GM19035 (cell line): ENCODE measurements at regions not wholly inside any gene's neighbourhood (a gene's known extent, or its start where the extent isn't known, plus 50 kb on each side); places are given as distances from the start of the nearest gene placed in this dataset.

ENCODE experiments used
- ATAC-seq: cut with Tn5 transposase; IDR thresholded peaks from one replicate; pipeline ENCODE4 v1.9.1; 2021; ENCODE audit not compliant: unreplicated experiment

DNA sequence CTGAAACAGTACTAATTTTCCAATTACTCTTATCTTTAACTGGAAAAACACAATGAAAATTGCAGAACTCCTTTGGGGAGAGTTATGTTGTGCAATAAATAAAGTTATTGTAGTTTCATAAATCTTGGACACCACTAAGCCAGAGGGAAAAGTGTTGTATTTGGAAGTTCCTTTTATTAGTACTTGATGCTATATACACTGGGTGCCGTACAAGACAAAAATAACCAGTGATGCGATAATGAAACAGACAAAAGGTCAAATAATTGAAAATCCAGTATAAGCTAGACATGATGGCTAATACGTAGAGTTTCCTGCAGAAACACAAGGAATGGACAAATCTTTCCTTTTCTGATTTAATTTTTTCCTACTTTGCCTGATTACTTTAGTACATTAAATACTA, 541.1 kb downstream of the ETS1 start:
- ATAC-seq, result no peak

GRCh38 chr11:128045094-128045725, 542.1 kb downstream of the ETS1 start:
- ATAC-seq, result no peak

GRCh38 chr11:128042290-128042751, 545.0 kb downstream of the ETS1 start:
- no peak for ATAC-seq

DNA sequence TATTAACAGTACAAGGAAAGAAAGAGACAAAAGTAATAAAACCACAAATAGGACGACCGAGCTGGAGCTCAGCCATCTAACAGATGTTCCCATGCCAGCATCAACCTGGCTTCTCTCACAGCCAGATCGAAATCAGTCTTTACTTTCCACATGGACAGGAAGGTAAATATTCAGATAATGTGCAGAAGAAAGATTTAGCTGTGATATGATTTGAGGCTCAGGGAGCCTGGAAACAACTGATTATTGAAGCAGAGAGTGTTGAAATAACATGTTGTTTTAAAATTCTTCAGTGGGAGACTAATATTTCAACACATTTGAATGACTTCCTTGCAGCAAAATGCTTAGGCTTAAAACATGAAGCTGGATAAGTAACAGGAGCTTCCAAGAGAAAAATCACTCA, 546.8 kb downstream of the ETS1 start:
- no peak for ATAC-seq

DNA sequence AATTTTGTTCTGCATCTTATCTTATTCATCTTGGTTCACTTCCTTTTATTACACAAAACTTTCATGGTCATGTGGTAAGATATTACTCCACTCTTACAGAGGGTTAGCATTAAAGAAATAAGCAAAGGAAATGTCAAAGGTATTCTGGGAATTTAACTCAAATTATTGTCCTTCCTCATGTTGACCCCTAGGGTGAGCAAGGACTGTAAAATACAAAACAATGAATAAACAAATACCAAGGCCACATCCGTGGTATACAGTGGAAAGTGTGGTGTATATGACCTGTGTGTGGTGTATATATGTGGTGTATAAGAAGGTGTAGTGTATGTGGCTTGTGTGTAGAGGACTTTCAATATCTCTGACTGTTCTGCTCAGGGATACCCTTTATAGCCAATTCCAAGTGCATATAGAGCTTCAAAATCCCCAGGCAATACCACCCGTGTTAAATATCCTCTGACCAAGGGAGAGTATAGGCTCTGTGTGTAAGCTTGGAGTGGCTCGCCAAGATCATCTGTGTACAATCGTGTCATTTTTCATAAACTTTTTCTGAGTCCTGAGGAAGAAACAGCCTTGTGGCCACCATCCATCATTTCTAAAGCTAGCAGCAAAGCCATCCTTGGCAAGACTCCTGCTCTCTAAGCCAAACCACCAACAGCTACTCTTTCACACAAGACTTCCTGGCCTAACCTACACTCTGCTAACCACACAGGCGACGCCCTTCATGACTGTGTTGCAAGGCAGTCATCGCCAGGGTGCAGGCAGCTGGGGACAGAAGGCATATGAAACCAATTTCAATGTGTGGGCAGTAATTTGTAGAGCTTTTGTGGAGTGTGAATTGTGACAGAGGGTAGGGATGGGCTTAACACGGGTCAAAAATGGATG, 548.0 kb downstream of the ETS1 start:
- peak; percentile 83 for ATAC-seq

DNA sequence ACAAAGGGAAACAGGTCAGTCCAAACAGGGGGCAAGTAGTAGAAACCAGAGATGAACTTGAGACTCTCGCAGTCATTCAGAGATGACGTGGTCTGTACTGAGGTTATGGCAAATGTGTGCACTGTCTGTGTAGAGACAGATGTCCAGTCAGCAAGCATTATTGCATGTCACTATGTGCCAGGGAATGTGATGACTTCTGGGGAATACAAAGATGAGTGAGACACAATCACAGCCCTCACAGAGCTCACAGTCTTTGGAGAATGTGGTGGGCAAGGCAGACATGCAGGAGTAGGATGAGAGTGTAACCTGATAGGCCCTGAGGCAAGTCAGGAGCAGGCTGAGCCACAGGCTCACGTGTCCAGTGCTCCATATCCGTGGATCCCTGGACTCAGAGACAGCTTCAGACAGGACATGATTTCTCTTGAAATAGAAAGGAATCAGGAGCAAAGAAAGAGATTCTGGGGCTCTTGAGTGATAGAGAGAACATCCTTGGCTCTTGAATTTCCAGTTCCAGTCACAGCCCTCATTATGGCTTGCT, 550.7 kb downstream of the ETS1 start:
- ATAC-seq, result no peak

DNA sequence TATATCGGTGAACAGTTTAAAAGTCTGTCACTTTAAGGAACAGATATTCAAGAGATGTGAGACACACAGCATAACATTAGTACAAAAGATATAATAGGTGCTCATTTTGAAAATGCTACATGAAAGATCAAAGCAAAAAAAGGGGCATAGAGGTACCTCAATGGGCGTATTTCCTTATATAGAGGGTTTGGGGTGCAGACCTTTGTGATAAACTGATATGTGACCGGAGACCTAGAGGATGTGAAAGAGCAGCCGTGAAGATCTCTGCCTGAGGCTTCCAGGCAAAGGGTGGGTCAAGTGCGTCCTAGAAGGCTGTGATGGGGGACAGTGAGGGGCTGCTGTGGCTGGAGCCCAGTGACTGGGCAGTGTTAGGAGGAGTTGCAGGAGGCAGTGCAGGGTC, 551.4 kb downstream of the ETS1 start:
- ATAC-seq, result no peak

GRCh38 chr11:128031538-128032134, 555.7 kb downstream of the ETS1 start:
- peak; percentile 82 for ATAC-seq

DNA sequence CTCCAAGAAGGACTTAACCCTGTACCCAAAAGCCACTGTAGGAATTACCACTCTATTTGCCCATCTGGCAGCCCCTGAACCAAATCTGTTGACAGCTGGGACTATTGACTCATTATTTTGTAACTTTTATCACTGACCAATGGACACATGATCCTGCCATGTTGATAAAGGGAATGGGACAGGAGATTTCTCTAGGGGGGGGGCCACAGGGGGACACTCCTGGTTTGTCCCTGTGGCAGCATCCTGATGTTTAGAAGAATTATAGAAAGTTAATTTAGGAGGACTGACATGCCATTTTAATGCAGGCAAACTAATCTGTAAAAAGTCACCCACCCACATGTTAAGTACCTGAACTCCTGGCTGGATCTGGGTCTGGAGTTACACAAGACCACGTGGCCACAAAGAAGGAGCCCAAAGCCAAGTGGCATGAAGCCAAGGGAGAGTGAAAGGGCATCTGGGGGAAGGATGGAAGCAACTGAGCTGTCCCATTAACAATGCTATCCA, 558.1 kb downstream of the ETS1 start:
- ATAC-seq, result no peak

GRCh38 chr11:128026596-128026995, 560.8 kb downstream of the ETS1 start:
- no peak for ATAC-seq

- ATAC-seq, result no peak
Observed at GRCh38 chr11:128022761-128023160, 564.6 kb downstream of the ETS1 start.

- ATAC-seq, result peak; percentile 55
Observed at GRCh38 chr11:128022007-128022368, 565.4 kb downstream of the ETS1 start.

GRCh38 chr11:128021349-128022006, 565.9 kb downstream of the ETS1 start:
- no peak for ATAC-seq

DNA sequence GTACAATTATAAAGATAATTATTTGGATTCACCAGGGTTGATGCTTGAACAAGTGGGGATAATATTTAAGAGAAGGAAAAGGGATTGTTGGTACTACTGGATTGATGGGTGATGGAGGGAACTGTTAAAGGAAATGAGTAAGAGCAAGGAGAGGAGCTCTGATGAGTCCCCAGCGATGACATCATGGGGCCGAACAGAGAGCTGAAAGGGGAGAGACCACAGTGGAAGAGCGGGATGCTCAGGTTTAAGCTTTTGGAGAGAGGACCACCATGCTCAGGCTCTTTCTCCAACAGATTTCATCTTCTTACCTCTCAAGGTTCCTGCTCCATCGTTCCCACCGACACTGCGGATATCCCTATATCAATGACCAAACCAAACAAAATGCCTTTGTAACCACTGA, 568.7 kb downstream of the ETS1 start:
- no peak for ATAC-seq

DNA sequence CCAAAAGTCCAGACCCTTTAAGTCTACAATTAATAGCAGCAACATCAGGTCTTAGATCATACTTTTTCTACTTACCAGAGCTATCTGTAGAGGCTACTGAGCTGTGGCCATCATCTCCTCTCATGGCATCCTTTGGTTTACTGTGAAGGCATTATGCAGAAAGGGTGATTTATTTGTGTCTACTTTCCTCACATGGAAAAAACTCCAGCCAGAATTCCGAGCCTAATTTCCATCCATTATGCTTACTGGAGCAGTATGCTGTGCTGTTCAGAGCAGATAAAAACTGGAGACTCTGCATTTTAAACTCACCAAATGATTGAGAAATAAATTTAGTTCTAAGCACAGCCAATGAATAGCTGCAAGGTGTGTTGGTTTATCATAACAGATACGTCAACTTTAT, 581.8 kb downstream of the ETS1 start:
- ATAC-seq, result no peak

DNA sequence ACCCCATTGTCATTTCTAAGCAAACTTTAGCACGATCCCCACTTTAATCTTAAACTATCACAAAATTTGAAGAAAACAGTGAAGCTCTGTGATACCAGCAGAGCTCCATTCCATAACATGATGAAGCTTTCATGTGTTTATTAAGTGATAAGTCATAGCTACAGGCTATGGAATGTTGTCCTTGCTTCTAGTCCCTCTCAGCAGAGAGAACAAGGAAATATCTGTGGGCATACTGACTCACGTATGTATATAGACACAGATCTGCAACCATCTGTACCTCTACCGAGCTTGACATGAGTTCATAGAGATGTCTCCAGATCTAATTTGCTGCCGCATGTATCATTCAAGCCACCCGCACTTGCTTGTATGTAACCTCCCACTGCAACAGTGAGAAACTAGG, 588.9 kb downstream of the ETS1 start:
- ATAC-seq, result no peak

DNA sequence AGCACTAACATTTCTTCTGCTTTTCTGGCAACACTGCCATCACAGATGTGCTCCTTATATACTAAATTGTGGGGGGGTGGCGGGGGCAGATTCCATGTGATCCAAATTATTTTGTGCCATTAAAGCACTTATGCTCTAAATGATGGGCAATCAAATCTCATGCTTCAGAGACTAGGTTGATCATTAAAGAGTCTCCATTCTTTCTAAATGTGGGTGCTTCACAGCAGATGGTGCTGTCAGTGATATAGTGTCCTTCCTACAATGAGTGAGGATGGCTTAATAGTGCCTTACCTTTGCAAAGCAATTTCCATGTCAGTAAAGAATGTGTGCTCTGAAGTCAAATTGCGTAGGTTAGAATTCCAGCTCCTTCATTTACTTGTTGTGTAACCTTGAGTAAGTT, 589.8 kb downstream of the ETS1 start:
- no peak for ATAC-seq

DNA sequence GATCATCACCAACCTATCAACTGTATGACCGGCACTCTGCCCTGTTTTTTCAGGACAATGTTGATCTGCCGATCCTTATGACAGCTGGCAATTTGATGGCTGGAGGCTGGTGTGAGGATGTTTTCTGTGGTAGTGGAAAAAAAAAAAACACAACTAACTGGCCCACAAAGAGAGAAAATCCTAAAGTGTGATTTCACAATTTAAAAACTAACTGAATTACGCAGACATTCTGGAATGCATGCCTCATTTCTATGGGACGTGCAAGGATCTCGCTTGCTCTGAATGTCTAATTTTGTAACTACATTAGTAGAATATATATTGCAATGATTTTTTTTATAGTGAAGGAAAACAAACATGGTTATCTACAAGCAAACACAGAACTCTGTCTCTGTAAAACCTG, 590.5 kb downstream of the ETS1 start:
- ATAC-seq, result no peak

DNA sequence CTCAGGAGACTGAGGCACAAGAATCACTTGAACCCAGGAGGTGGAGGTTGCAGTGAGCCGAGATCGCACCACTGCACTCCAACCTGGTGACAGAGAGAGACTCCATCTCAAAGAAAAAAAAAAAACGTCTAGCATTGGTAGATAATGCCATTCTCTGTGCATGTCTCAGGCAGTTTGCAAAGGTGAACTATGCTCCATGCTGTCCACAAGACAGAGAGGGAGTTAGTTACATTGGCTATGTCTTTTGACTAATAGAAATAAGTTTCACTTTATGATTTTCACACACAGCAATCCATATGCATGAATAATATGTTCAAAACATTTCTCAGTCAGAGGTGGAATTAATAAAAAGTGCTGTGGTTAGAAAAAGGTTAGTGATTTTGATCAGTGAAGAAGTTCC, 591.4 kb downstream of the ETS1 start:
- ATAC-seq, result no peak

DNA sequence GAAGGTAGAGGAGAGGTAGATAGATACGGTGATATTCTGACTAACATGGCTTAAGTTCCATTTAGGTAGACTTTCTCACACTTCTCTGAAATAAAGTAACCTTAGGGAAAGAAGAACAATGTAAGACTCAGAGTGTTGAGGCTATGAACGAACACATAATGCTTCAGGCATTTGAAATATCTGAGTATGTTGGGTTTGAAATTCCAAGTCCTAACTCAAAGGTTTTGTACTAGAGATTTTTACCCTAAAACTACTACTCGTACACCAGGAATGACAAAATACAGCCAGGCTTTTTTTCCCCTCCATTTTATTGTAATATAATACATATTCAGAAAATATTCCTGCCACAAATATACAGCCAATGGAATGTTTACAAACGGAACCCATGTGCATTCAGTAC, 592.6 kb downstream of the ETS1 start:
- no peak for ATAC-seq

- ATAC-seq, result no peak
Observed at GRCh38 chr11:127993788-127994187, 593.6 kb downstream of the ETS1 start.
